Osteocyte (in vitro differentiated cells): ENCODE measurements at regions not wholly inside any gene's neighbourhood (a gene's known extent, or its start where the extent isn't known, plus 50 kb on each side); places are given as distances from the start of the nearest gene placed in this dataset.
"Not testable (repeated sequence)": the region's sequence is repeated elsewhere in the genome, so short reads cannot be mapped to it uniquely, and the experiment has no call there.

Experiments
- DNase-seq: peaks from one replicate; pipeline ENCODE4 v3.0.0; 2021; ENCODE audit warnings: mixed read lengths; ENCODE audit not compliant: unreplicated experiment; ENCODE audit errors: extremely low spot score
- H3K27ac Mint-ChIP-seq: one replicate; pipeline ENCODE4 v1.8.0; 2021; ENCODE audit warnings: mild to moderate bottlenecking, mixed read lengths; ENCODE audit not compliant: unreplicated experiment
- H3K27me3 Mint-ChIP-seq: one replicate; pipeline ENCODE4 v1.8.0; 2021; ENCODE audit warnings: mixed read lengths; ENCODE audit not compliant: unreplicated experiment
- H3K36me3 Mint-ChIP-seq: one replicate; pipeline ENCODE4 v1.8.0; 2021; ENCODE audit warnings: mixed read lengths; ENCODE audit not compliant: unreplicated experiment
- H3K4me1 Mint-ChIP-seq: one replicate; pipeline ENCODE4 v1.8.0; 2021; ENCODE audit warnings: mixed read lengths; ENCODE audit not compliant: unreplicated experiment
- H3K4me3 Mint-ChIP-seq: one replicate; pipeline ENCODE4 v1.8.0; 2021; ENCODE audit warnings: mild to moderate bottlenecking, moderate library complexity, mixed read lengths; ENCODE audit not compliant: unreplicated experiment
- H3K9me3 Mint-ChIP-seq: one replicate; pipeline ENCODE4 v1.8.0; 2021; ENCODE audit warnings: mixed read lengths; ENCODE audit not compliant: unreplicated experiment
- CTCF ChIP-seq: fragments of 200-600 bp; sonication (generic); IDR thresholded peaks from 2 replicates; pipeline ENCODE4 v1.5.0; 2021; ENCODE audit warnings: antibody characterized with exemption, mild to moderate bottlenecking, moderate library complexity

GRCh38 chr4:120554086-120554485, 368.4 kb downstream of the PRDM5 start:
- no peak for DNase-seq
- Mint-ChIP-seq H3K36me3 (no peaks in the 10 kb centered on the region), H3K9me3 (no peaks in the 10 kb centered on the region), H3K4me3 (no peak overlapping the region), H3K27ac (no peak overlapping the region), H3K27me3 (no peaks in the 10 kb centered on the region), H3K4me1 (peaks cover 8% of the 10 kb centered on the region)
- no peak for TF ChIP-seq CTCF

GRCh38 chr4:120550624-120551220, 371.8 kb downstream of the PRDM5 start:
- H3K36me3 Mint-ChIP-seq, H3K4me1 Mint-ChIP-seq, H3K27me3 Mint-ChIP-seq, H3K27ac Mint-ChIP-seq, H3K4me3 Mint-ChIP-seq, DNase-seq, H3K9me3 Mint-ChIP-seq: not testable (repeated sequence)

- no peaks in the 10 kb centered on the region for H3K4me1 Mint-ChIP-seq
- H3K27ac Mint-ChIP-seq: no peak overlapping the region
- TF ChIP-seq CTCF: no peak
- H3K4me3 Mint-ChIP-seq: no peak overlapping the region
- H3K36me3 Mint-ChIP-seq: no peaks in the 10 kb centered on the region
- no peaks in the 10 kb centered on the region for H3K27me3 Mint-ChIP-seq
- DNase-seq: no peak
- no peaks in the 10 kb centered on the region for H3K9me3 Mint-ChIP-seq
These were observed 373.4 kb downstream of the PRDM5 start for GRCh38 chr4:120549011-120549570.

GRCh38 chr4:120545391-120545790, 377.1 kb downstream of the PRDM5 start:
- H3K36me3 Mint-ChIP-seq: no peaks in the 10 kb centered on the region
- no peak overlapping the region for H3K4me3 Mint-ChIP-seq
- DNase-seq: no peak
- no peaks in the 10 kb centered on the region for H3K9me3 Mint-ChIP-seq
- H3K4me1 Mint-ChIP-seq: no peaks in the 10 kb centered on the region
- H3K27me3 Mint-ChIP-seq: no peaks in the 10 kb centered on the region
- TF ChIP-seq CTCF: no peak
- no peak overlapping the region for H3K27ac Mint-ChIP-seq

GRCh38 chr4:120544838-120545237, 377.7 kb downstream of the PRDM5 start:
- TF ChIP-seq CTCF: no peak
- Mint-ChIP-seq H3K27ac (no peak overlapping the region), H3K4me1 (no peaks in the 10 kb centered on the region), H3K9me3 (no peaks in the 10 kb centered on the region), H3K36me3 (no peaks in the 10 kb centered on the region), H3K4me3 (no peak overlapping the region), H3K27me3 (no peaks in the 10 kb centered on the region)
- no peak for DNase-seq

- Mint-ChIP-seq H3K4me3 (no peak overlapping the region), H3K9me3 (peaks cover 7% of the 10 kb centered on the region), H3K36me3 (no peaks in the 10 kb centered on the region), H3K27ac (no peak overlapping the region), H3K27me3 (peaks cover 4% of the 10 kb centered on the region), H3K4me1 (no peaks in the 10 kb centered on the region)
- no peak for TF ChIP-seq CTCF
- DNase-seq: no peak
These were observed 381.9 kb downstream of the PRDM5 start for GRCh38 chr4:120540625-120541024.
